IMR-90 (cell line): ENCODE measurements at regions not wholly inside any gene's neighbourhood (a gene's known extent, or its start where the extent isn't known, plus 50 kb on each side); places are given as distances from the start of the nearest gene placed in this dataset.

Experiments used
- ATAC-seq: fragments of 200-7000 bp; cut with Tn5 transposase; 2 replicates; pipeline ENCODE4 v1.9.1; 2020; ENCODE audit warnings: low read depth, mild to moderate bottlenecking, moderate library complexity
- BruUV-seq: library from RNA; stranded (reverse); fragments of 400-500 nt; replicated peaks from 2 replicates; lab custom pipeline; 2021; lab: Mats Ljungman, UMichigan
- CTCF ChIA-PET: fragments of 300-600 bp; formaldehyde crosslinking; extraction: SDS; loops from one replicate; lab custom pipeline; 2021; ENCODE audit warnings: antibody characterized with exemption; lab: Yijun Ruan, JAX
- POLR2A ChIA-PET: fragments of 300-600 bp; sonication (Branson Sonifier 250); formaldehyde crosslinking; loops from one replicate; lab custom pipeline; 2022; ENCODE audit warnings: antibody characterized with exemption; ENCODE audit not compliant: unreplicated experiment; lab: Charles Lee
- DNase-seq: peaks from one replicate; pipeline ENCODE4 v3.0.0; 2013
- H2AFZ ChIP-seq: replicated peaks from 2 replicates; pipeline ENCODE3; 2013; ENCODE audit warnings: low read length, mild to moderate bottlenecking; ENCODE audit not compliant: poor library complexity
- H2AK5ac ChIP-seq: 2 replicates; pipeline ENCODE4 v1.6.1; 2013; ENCODE audit warnings: low read depth, low read length, inconsistent platforms
- H2AK9ac ChIP-seq: replicated peaks from 2 replicates; pipeline ENCODE3; 2013; ENCODE audit warnings: mild to moderate bottlenecking, low read depth, low read length, moderate library complexity; ENCODE audit not compliant: poor library complexity
- H2BK120ac ChIP-seq: 2 replicates; pipeline ENCODE4 v1.6.1; 2013; ENCODE audit warnings: low read depth, low read length, inconsistent platforms
- H2BK15ac ChIP-seq: 3 replicates; pipeline ENCODE4 v1.6.1; 2013; ENCODE audit warnings: low read depth, low read length, inconsistent platforms
- H2BK20ac ChIP-seq: 2 replicates; pipeline ENCODE4 v1.6.1; 2013; ENCODE audit warnings: low read depth, mild to moderate bottlenecking, inconsistent platforms, low read length, moderate library complexity
- H2BK5ac ChIP-seq: 2 replicates; pipeline ENCODE4 v1.6.1; 2013; ENCODE audit warnings: mild to moderate bottlenecking, low read depth, low read length, inconsistent platforms; ENCODE audit not compliant: poor library complexity, severe bottlenecking
- H3K14ac ChIP-seq: replicated peaks from 2 replicates; pipeline ENCODE4 v1.6.1; 2013; ENCODE audit warnings: low read depth, low read length, inconsistent platforms
- H3K18ac ChIP-seq: 2 replicates; pipeline ENCODE4 v1.6.1; 2013; ENCODE audit warnings: low read depth, low read length, control low read depth
- H3K23ac ChIP-seq: 2 replicates; pipeline ENCODE4 v1.6.1; 2013; ENCODE audit warnings: low read depth, low read length, inconsistent platforms
- H3K27ac ChIP-seq: 2 replicates; pipeline ENCODE4 v1.5.1; 2013; ENCODE audit warnings: mild to moderate bottlenecking, control low read depth, low read length; ENCODE audit not compliant: insufficient read depth
- H3K27me3 ChIP-seq: 2 replicates; pipeline ENCODE4 v1.6.1; 2013; ENCODE audit warnings: low read length; ENCODE audit not compliant: control insufficient read depth, insufficient read depth
- H3K36me3 ChIP-seq: 2 replicates; pipeline ENCODE4 v1.6.1; 2013; ENCODE audit warnings: low read length, mixed read lengths; ENCODE audit not compliant: control insufficient read depth, insufficient read depth
- H3K4ac ChIP-seq: 2 replicates; pipeline ENCODE4 v1.6.1; 2013; ENCODE audit warnings: low read depth, low read length, inconsistent platforms
- H3K4me1 ChIP-seq: 2 replicates; pipeline ENCODE4 v1.6.1; 2013; ENCODE audit warnings: low read length, mixed read lengths; ENCODE audit not compliant: control insufficient read depth, insufficient read depth
- H3K4me2 ChIP-seq: 2 replicates; pipeline ENCODE4 v1.6.1; 2013; ENCODE audit warnings: low read depth, mild to moderate bottlenecking, control low read depth, low read length, moderate library complexity
- H3K4me3 ChIP-seq: 2 replicates; pipeline ENCODE4 v1.5.1; 2013; ENCODE audit warnings: low read depth, mild to moderate bottlenecking, control low read depth, low read length, moderate library complexity; ENCODE audit not compliant: insufficient read depth
- H3K56ac ChIP-seq: 2 replicates; pipeline ENCODE4 v1.6.1; 2013; ENCODE audit warnings: low read length, inconsistent platforms; ENCODE audit not compliant: insufficient read depth; ENCODE audit errors: extremely low read depth
- H3K79me1 ChIP-seq, 2 experiments: 2 replicates each; pipeline ENCODE4 v1.6.1; 2013; ENCODE audit warnings: low read length in 2 of 2, inconsistent platforms in 1 of 2, low read depth in 1 of 2
- H3K9ac ChIP-seq: 2 replicates; pipeline ENCODE4 v1.6.1; 2013; ENCODE audit warnings: low read depth, low read length, control low read depth
- H3K9me1 ChIP-seq: 2 replicates; pipeline ENCODE4 v1.6.1; 2013; ENCODE audit warnings: low read length, inconsistent platforms; ENCODE audit not compliant: insufficient read depth
- H3K9me3 ChIP-seq: 2 replicates; pipeline ENCODE4 v1.6.1; 2013; ENCODE audit warnings: low read length; ENCODE audit not compliant: control insufficient read depth, insufficient read depth
- H4K20me1 ChIP-seq: 2 replicates; pipeline ENCODE4 v1.6.1; 2013; ENCODE audit warnings: low read length, inconsistent platforms; ENCODE audit not compliant: insufficient read depth
- H4K5ac ChIP-seq: 2 replicates; pipeline ENCODE4 v1.6.1; 2013; ENCODE audit warnings: mild to moderate bottlenecking, low read depth, low read length, control low read depth
- H4K8ac ChIP-seq, 2 experiments: 2 replicates each; pipeline ENCODE4 v1.6.1; 2013; ENCODE audit warnings: low read depth in 2 of 2, low read length in 2 of 2, control low read depth in 1 of 2, inconsistent platforms in 1 of 2
- H4K91ac ChIP-seq: 2 replicates; pipeline ENCODE4 v1.6.1; 2013; ENCODE audit warnings: low read depth, low read length, inconsistent platforms; ENCODE audit not compliant: insufficient read depth
- BHLHE40 ChIP-seq: fragments of 150-350 bp; IDR thresholded peaks from 2 replicates; pipeline ENCODE4 v1.6.1; 2016; ENCODE audit warnings: mild to moderate bottlenecking, low read depth, low read length
- CEBPB ChIP-seq: IDR thresholded peaks from 2 replicates; pipeline ENCODE4 v1.6.1; 2012; ENCODE audit warnings: low read depth, low read length, improper control_type of control experiment
- RFX5 ChIP-seq: IDR thresholded peaks from 2 replicates; pipeline ENCODE4 v1.8.0; 2012; ENCODE audit warnings: low read depth, mild to moderate bottlenecking, low read length, moderate library complexity
- SMC3 ChIP-seq: fragments of 150-350 bp; IDR thresholded peaks from 2 replicates; pipeline ENCODE4 v1.6.1; 2016; ENCODE audit warnings: low read depth, mild to moderate bottlenecking, antibody characterized with exemption, low read length, moderate library complexity
- dilution Hi-C: fragments of 300-500 bp; cut with HindIII; formaldehyde crosslinking; loops from one replicate; pipeline ENCODE4 v1.14.3; 2018; ENCODE audit warnings: low sequenced_read_pairs; ENCODE audit not compliant: unreplicated experiment
- in situ Hi-C: fragments of 300-500 bp; cut with MboI; formaldehyde crosslinking; loops from 3 replicates; pipeline ENCODE4 v1.14.3; 2019; ENCODE audit warnings: low sequenced_read_pairs, inconsistent platforms, mixed read lengths
- intact Hi-C: fragments of 100-400 bp; cut with micrococcal nuclease; formaldehyde crosslinking; loops from 2 replicates; pipeline ENCODE4 v1.10.0; 2022

GRCh38 chr5:8253376-8253775 is 384.4 kb downstream of the MTRR start:
- no peak overlapping the region for H2BK15ac ChIP-seq
- no peak for ATAC-seq
- H2BK120ac ChIP-seq, result no peak overlapping the region
- no peaks in the 10 kb centered on the region for H3K36me3 ChIP-seq
- H4K91ac ChIP-seq, result no peak overlapping the region
- no peak overlapping the region for H2BK20ac ChIP-seq
- H3K79me1 ChIP-seq, result no peaks in the 10 kb centered on the region
- H3K56ac ChIP-seq, result no peak overlapping the region
- H3K27me3 ChIP-seq, result no peaks in the 10 kb centered on the region
- dilution Hi-C loops, result no loop called here
- no peak overlapping the region for H3K18ac ChIP-seq
- no peak overlapping the region for H3K9ac ChIP-seq
- in situ Hi-C loops, result no loop called here
- intact Hi-C loops, result no loop called here
- H3K4me3 ChIP-seq, result no peak overlapping the region
- no peak overlapping the region for H3K4ac ChIP-seq
- H3K23ac ChIP-seq, result no peak overlapping the region
- no peak for DNase-seq
- H3K9me1 ChIP-seq, result no peaks in the 10 kb centered on the region
- no peak overlapping the region for H2AFZ ChIP-seq
- no peaks in the 10 kb centered on the region for H3K4me1 ChIP-seq
- CTCF ChIA-PET, result no interaction called here
- no peaks in the 10 kb centered on the region for H3K9me3 ChIP-seq
- H2AK5ac ChIP-seq, result no peak overlapping the region
- H4K8ac ChIP-seq, result no peak overlapping the region
- no peak overlapping the region for H2AK9ac ChIP-seq
- no TSS peak for BruUV-seq
- no peak overlapping the region for H3K14ac ChIP-seq
- no peak overlapping the region for H3K27ac ChIP-seq
- H4K20me1 ChIP-seq, result no peaks in the 10 kb centered on the region
- H4K5ac ChIP-seq, result no peak overlapping the region
- no peak overlapping the region for H2BK5ac ChIP-seq
- POLR2A ChIA-PET, result no interaction called here
- TF ChIP-seq RFX5 (no peak), BHLHE40 (no peak), CEBPB (no peak), SMC3 (no peak)
- no peak overlapping the region for H3K4me2 ChIP-seq
